NB4 (cell line): ENCODE measurements at regions not wholly inside any gene's neighbourhood (a gene's known extent, or its start where the extent isn't known, plus 50 kb on each side); places are given as distances from the start of the nearest gene placed in this dataset.
"Not testable (repeated sequence)": the region's sequence is repeated elsewhere in the genome, so short reads cannot be mapped to it uniquely, and the experiment has no call there.

Experiments
- DNase-seq: peaks from one replicate; pipeline ENCODE4 v3.0.0; 2010; ENCODE audit warnings: low read depth
- H3K4me3 ChIP-seq: one replicate; pipeline ENCODE4 v1.5.1; 2011; ENCODE audit warnings: mild to moderate bottlenecking, low read depth, low read length, moderate library complexity
- CTCF ChIP-seq: IDR thresholded peaks from one replicate; pipeline ENCODE4 v1.5.1; 2012; ENCODE audit warnings: low read depth, low read length
- MAX ChIP-seq: IDR thresholded peaks from 2 replicates; pipeline ENCODE4 v1.6.1; 2011; ENCODE audit warnings: low read depth, low read length
- MYC ChIP-seq: IDR thresholded peaks from 2 replicates; pipeline ENCODE4 v1.6.1; 2011; ENCODE audit warnings: low read depth, low read length
- POLR2A ChIP-seq: IDR thresholded peaks from 2 replicates; pipeline ENCODE4 v1.6.1; 2011; ENCODE audit warnings: mild to moderate bottlenecking; ENCODE audit not compliant: insufficient read length; ENCODE audit errors: extremely low read depth

GRCh38 chr3:170695486-170696064 lies 109.7 kb upstream of the SLC7A14 start:
- TF ChIP-seq MYC = no peak
- H3K4me3 ChIP-seq = no peak overlapping the region
- DNase-seq = no peak

GRCh38 chr3:170692720-170693119 lies 106.8 kb upstream of the SLC7A14 start:
- H3K4me3 ChIP-seq = no peak overlapping the region
- no peak for TF ChIP-seq POLR2A
- no peak for TF ChIP-seq MYC
- TF ChIP-seq CTCF = no peak
- TF ChIP-seq MAX = no peak
- no peak for DNase-seq

- no peak for DNase-seq
- no peak for TF ChIP-seq MAX
- TF ChIP-seq CTCF = no peak
- no peak for TF ChIP-seq POLR2A
- no peak for TF ChIP-seq MYC
- no peak overlapping the region for H3K4me3 ChIP-seq
These were observed 104.7 kb upstream of the SLC7A14 start for GRCh38 chr3:170690661-170690981.

GRCh38 chr3:170689893-170690660 lies 104.2 kb upstream of the SLC7A14 start:
- H3K4me3 ChIP-seq = no peak overlapping the region
- TF ChIP-seq CTCF (peak; percentile 87), MYC (no peak)
- DNase-seq = peak; percentile 50

GRCh38 chr3:170689296-170689829 lies 103.5 kb upstream of the SLC7A14 start:
- no peak overlapping the region for H3K4me3 ChIP-seq
- no peak for TF ChIP-seq MYC
- no peak for TF ChIP-seq CTCF
- TF ChIP-seq POLR2A = no peak
- no peak for TF ChIP-seq MAX
- DNase-seq = no peak

- not testable (repeated sequence) for H3K4me3 ChIP-seq, DNase-seq
These were observed 102.3 kb upstream of the SLC7A14 start for GRCh38 chr3:170688222-170688621.

- TF ChIP-seq MAX = no peak
- TF ChIP-seq POLR2A = no peak
- TF ChIP-seq MYC = no peak
- no peak for TF ChIP-seq CTCF
- H3K4me3 ChIP-seq = no peak overlapping the region
- DNase-seq = no peak
These were observed 94.7 kb upstream of the SLC7A14 start for GRCh38 chr3:170680593-170680992.
